ENCODE measurements at regions not wholly inside any gene's neighbourhood (a gene's known extent, or its start where the extent isn't known, plus 50 kb on each side); places are given as distances from the start of the nearest gene placed in this dataset.

GRCh38 chr7:45343746-45344145 lies 186.2 kb downstream of the RAMP3 start:
- H3K36me3 ChIP-seq (ENCODE audit: control insufficient read depth, insufficient read depth, low read length) = no peaks in the 10 kb centered on the region
- ChIA-PET POLR2A (no interaction called here), CTCF (no interaction called here)
- TF ChIP-seq CTCF (IDR thresholded peaks at IDR 0.05; ENCODE audit: insufficient read depth, low read depth, low read length) = no peak
- H3K4me3 ChIP-seq (ENCODE audit: low read depth, low read length) = no peak overlapping the region
- no peaks in the 10 kb centered on the region; the same call in none of the 2 replicates for H3K27me3 ChIP-seq (ENCODE audit: control insufficient read depth, insufficient read depth, low read length)
- DNase-seq (ENCODE audit: low read depth) = no peak

- no peak for TF ChIP-seq CTCF (IDR thresholded peaks at IDR 0.05; ENCODE audit: insufficient read depth, low read depth, low read length)
Measured at GRCh38 chr7:45347804-45348203, 190.2 kb downstream of the RAMP3 start.

DNA sequence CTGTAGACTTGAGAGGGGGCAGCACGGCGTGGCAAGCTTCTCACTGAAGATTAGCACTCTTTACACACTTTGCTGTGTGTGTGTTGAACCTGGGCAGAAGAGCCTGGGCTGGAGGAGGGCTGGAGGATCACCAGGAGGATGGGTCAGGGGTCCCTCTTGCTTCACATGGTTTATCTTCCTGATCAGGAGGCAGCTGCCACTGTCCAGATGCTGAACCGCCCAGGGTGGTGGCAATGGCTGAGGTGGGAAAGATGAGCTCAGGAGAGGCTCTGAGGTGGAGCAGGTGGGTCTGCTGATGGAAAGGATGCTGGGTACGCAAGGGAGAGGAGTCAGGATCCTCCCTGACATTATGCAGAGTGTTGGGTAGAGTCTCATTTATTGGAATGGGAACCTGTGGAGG lies 191.5 kb downstream of the RAMP3 start:
- no peaks in the 10 kb centered on the region for H3K36me3 ChIP-seq (ENCODE audit: control insufficient read depth, insufficient read depth, low read length)
- H3K4me3 ChIP-seq (ENCODE audit: low read depth, low read length) = no peak overlapping the region
- no peaks in the 10 kb centered on the region; the same call in 1 of the 2 replicates for H3K27me3 ChIP-seq (ENCODE audit: control insufficient read depth, insufficient read depth, low read length)
- ChIA-PET POLR2A (no interaction called here), CTCF (no interaction called here)
- no peak for TF ChIP-seq CTCF (IDR thresholded peaks at IDR 0.05; ENCODE audit: insufficient read depth, low read depth, low read length)
- no peak for DNase-seq (ENCODE audit: low read depth)

More at GRCh38 chr7:45347804-45348203, 190.2 kb downstream of the RAMP3 start:
- DNase-seq (ENCODE audit: low read depth) = peak; percentile 27
- no peaks in the 10 kb centered on the region for H3K36me3 ChIP-seq (ENCODE audit: control insufficient read depth, insufficient read depth, low read length)
- no peak overlapping the region for H3K4me3 ChIP-seq (ENCODE audit: low read depth, low read length)
- CTCF ChIA-PET = no interaction called here
- H3K27me3 ChIP-seq (ENCODE audit: control insufficient read depth, insufficient read depth, low read length) = no peaks in the 10 kb centered on the region; the same call in none of the 2 replicates
- POLR2A ChIA-PET = no interaction called here

GRCh38 chr7:45350896-45351295 lies 193.3 kb downstream of the RAMP3 start:
- Histone ChIP-seq H3K36me3 (ENCODE audit: control insufficient read depth, insufficient read depth, low read length) (no peaks in the 10 kb centered on the region), H3K4me3 (ENCODE audit: low read depth, low read length) (no peak overlapping the region), H3K27me3 (ENCODE audit: control insufficient read depth, insufficient read depth, low read length) (no peaks in the 10 kb centered on the region; the same call in 1 of the 2 replicates)
- ChIA-PET POLR2A (no interaction called here), CTCF (no interaction called here)
- no peak for DNase-seq (ENCODE audit: low read depth)
- no peak for TF ChIP-seq CTCF (IDR thresholded peaks at IDR 0.05; ENCODE audit: insufficient read depth, low read depth, low read length)

- CTCF ChIA-PET = no interaction called here
- no peak for TF ChIP-seq CTCF (IDR thresholded peaks at IDR 0.05; ENCODE audit: insufficient read depth, low read depth, low read length)
Measured at GRCh38 chr7:45358287-45358686, 200.7 kb downstream of the RAMP3 start.

More at GRCh38 chr7:45358287-45358686, 200.7 kb downstream of the RAMP3 start:
- no peak for DNase-seq (ENCODE audit: low read depth)
- Histone ChIP-seq H3K4me3 (ENCODE audit: low read depth, low read length) (no peak overlapping the region), H3K36me3 (ENCODE audit: control insufficient read depth, insufficient read depth, low read length) (no peaks in the 10 kb centered on the region), H3K27me3 (ENCODE audit: control insufficient read depth, insufficient read depth, low read length) (peaks cover 5% of the 10 kb centered on the region; the same call in 1 of the 2 replicates)
- POLR2A ChIA-PET = no interaction called here
